Left renal cortex interstitium (tissue), 4 donors: ENCODE measurements at regions not wholly inside any gene's neighbourhood (a gene's known extent, or its start where the extent isn't known, plus 50 kb on each side); places are given as distances from the start of the nearest gene placed in this dataset.
"Not testable (repeated sequence)": the region's sequence is repeated elsewhere in the genome, so short reads cannot be mapped to it uniquely, and the experiment has no call there.

Experiments used
- DNase-seq, 4 donors: peaks; one replicate each; pipeline ENCODE4 v3.0.0-alpha.2; 2013; ENCODE audit warnings: low read depth in 4 of 4, low spot score in 2 of 4, missing footprints in 1 of 4

DNA sequence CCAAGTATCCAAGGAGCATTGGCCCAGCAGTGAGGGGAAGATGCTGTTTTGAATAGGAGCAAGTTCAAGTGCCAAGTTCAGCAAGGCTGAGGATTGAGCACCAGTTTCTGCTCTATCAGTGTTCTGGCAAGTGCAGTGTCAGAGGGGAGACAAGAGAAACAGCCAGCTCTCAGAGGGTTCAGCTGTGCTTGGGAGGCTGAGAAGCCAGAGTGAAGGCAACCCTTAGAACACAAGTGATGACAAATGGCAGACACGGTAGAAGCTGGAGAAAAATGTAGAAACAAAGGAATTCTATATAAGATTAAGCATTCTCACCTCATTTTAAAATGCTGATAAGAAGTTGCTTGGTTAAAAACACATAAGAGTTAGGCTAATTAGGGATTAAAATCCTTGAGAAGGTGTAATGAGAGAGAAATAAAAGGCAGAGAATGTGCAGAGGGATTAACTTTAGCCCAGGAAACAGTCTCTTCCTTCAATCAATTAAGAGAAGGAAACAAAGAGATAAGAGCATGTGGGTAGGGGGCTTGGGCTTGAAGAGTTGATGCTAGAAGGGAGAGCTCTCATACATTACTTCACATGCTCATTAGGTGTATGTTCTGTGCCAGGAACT lies 475.4 kb downstream of the AJAP1 start:
- DNase-seq, result no peak

DNA sequence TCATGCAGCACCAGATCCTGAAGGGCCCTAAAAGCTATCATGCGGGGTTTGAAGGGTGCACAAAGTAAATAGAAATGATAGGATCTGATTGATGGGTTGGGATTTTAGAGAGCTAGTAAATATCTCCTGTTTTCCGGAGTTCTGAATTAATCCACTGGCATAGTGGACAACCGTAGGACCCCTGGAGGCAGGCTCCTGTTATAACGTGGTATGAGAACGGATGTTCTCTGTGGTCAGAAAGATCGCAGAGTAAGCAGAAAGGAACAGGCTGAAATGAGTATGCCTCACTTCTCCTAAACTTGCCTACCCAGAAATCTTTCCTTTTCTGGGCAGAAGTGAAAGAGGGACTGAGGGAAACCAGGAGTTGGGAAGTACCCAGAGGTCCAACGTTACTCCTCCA lies 470.8 kb downstream of the AJAP1 start:
- DNase-seq, result no peak

DNA sequence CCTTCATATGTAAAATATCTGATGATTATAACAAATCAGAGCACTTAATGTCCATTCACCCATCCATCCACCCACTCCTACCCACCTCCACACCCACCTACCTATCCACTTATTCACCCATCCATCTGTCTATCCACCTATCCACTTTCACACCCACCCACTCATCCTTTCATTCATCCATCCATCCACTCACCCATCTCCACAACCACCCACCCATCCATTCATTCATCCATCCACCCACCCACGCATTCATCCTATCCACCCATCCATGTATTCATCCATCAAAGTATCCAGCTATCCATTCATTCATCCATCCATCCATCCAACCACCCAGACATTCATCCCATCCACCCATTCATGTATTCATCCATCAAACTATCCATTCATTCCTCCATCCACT lies 466.1 kb downstream of the AJAP1 start:
- no peak for DNase-seq

DNA sequence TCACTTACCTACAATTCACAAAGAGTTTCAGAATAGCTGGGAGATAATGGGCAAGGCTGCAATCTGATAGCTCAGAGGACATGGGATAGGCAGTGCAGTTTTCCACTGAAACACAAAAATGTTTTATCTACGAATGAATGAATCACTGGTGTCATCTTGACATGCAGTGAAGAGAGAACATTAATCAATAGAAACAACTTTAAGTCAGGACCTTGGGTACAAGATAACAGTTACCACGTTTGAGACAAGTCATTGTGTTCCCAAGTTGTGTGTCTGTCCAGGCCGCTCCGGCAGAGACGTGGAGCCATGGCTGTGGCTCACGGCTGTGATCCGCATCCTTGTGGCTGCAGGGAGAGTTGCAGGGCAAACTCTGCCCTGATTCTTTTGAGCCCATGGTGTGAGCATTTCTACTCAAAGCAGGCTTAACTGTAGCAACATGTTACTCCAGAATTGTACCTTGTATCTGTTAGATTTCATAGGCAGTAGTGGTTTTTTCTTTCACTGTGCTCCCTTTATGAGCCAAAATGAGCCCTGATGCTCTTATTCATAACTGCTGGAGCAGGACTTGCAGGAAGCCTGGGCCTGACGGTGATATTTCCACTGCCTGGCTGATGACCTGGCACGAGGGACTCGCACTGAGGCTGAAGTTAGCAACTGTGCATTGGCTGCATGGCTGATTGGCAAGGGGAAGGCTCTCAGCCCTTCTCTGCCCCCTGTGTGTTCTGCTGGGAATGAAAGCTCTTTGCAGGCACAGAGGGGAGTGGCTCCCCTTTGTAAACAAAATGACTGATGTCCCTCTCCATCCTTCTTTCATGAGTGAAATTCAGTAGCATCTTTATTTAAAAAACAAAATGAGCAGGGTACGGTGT lies 465.2 kb downstream of the AJAP1 start:
- DNase-seq, result no peak

DNA sequence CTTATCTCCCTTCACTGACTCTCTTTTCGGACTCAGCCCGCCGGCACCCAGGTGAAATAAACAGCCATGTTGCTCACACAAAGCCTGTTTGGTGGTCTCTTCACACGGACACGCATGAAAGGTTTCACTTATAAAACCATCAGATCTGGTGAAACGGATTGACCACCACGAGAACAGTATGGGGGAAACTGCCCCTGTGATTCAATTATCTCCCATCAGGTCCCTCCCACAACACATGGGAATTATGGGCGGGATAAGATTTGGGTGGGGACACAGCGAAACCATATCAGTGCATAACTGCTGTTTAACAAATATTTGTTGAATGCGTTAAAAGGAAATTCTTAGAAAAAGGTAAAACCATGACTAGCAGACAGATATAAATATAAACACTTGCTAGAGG lies 464.4 kb downstream of the AJAP1 start:
- not testable (repeated sequence) for DNase-seq

DNA sequence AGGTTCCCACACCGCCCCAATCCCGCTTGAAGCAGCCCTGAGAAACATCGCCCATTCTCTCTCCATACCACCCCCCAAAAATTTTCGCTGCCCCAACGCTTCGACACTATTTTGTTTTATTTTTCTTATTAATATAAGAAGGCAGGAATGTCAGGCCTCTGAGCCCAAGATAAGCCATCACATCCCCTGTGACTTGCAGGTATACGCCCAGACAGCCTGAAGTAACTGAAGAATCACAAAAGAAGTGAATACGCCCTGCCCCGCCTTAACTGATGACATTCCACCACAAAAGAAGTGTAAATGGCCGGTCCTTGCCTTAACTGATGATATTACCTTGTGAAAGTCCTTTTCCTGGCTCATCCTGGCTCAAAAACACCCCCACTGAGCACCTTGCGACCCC lies 463.9 kb downstream of the AJAP1 start:
- not testable (repeated sequence) for DNase-seq

DNA sequence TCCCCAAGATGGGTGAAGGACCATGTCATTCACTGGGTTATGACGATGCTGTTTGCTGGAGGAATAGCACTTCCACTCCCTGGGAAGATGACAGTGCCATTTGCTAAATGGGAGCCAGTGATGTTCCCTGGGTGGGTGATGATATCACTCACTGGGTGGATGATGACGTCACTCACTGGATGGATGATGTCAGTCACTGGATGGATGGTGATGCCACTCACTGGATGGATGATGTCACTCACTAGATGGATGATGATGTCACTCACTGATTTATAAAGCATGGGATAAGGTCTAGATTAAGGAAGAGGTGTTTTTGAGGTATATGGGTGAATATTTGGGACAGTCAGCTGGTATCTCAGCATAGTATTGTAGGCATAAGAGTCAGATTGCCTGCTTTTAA lies 457.2 kb downstream of the AJAP1 start:
- no peak for DNase-seq

DNA sequence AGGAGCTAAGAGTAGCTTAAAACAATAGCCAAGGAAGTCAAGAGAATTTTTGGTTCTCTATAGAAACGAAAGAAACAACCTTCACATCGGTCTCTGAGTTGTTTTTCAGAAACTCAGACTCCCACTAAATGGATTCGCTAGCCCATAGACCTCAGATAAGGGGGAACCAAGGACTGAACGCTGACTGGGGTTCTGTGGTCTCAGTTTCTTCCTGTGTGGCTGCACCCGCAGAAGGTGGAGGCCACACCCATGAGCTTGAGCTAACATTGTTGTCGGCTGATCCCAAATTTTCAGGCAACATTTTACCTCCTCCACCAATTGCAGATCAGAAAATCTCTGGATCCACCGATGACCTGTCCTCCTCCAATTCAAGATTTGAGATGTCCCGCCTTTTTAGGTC lies 456.1 kb downstream of the AJAP1 start:
- DNase-seq, result no peak

DNA sequence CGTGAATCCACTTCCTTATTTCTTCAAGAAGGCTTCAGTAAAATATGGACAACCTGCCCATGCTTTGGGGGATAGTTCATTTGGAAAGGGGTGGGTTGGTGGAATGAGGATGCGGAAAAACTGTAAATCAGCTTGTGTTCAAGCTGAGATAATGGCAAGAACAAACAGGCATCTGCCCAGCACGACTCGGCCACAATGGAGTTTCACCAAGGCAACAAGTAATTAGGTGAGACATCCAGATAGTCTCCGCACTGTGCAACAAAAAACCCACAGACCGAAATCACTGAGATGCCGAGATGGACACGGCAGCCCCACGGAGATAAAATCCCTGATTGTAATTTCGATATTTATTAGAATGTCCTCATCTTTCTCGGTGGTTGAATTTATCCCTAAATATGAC lies 455.2 kb downstream of the AJAP1 start:
- no peak for DNase-seq

DNA sequence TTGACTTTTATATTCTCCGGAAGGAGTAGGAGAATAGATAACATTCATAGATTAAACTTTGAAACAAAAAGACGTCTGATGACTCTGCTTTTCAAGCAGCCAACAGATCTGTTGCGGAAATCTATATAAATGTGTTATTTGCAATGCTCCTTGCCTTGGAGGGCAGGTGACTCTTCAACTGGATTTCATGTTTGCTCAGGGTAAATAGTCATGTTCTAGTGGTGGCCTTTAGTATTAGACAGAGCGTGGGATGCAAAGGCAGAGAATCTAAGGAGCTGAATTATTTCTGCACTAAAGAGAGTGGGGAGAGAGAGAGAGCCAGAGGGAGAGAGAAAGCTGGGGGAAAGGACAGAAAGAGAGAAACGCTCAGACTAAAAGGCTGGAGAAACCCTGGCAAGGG lies 454.3 kb downstream of the AJAP1 start:
- no peak for DNase-seq

DNA sequence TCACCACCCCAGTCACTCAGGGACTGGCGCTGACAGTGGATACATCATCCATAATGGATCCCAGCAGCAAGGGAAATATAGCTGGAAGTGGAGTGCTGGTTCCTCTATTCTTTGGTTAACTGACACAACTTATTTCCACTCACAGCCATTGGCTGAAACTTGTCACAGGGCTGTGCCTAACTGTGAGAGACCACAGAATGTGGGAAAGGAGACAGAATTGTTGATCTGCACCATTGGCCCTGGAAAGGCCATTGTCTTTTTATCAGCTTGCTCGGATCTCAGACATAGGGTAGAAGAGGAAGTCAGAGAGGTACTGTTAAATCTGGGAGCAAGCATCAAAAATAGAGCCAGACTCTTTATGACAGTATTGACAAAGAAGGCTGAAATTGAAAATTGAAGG lies 451.3 kb downstream of the AJAP1 start:
- DNase-seq, result no peak

DNA sequence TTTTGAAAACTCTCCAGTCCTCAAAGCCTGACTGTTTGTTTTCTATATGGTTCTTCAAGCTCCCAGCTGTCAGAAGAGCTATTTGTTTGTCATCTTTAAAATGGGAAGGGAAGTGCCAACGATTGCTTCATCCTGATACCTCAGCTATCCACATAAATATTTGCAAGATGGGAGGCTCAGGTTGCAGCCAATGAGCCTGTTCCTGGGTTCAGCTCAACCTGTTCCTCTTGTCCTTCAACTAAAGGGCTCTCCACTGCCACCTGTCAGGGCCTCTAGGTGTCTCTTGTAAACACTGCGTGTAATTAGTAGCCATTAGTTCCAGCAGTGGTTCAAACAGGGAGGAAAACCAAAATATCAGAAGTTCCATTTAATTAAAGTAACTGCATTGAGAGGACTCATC lies 445.1 kb downstream of the AJAP1 start:
- DNase-seq, result no peak

DNA sequence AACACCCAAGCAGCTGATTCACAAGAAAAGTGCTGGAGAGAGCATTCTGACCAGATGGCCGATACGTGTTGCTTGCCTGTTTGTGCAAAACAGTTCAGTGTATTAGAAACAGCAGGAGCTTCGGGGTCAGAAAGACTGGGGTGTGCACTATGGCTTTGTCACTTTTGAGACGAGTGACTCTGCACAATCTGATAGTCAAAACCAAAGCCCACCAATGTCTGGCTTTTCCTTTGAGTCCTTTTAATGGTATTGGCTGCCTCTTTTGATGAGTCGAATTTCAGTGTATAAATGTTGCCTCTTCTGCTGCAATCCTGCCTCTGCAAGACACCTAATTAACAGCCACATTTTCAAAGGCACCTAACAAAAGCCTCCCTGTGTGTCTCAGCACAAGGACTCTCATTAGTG lies 444.6 kb downstream of the AJAP1 start:
- DNase-seq, result no peak

DNA sequence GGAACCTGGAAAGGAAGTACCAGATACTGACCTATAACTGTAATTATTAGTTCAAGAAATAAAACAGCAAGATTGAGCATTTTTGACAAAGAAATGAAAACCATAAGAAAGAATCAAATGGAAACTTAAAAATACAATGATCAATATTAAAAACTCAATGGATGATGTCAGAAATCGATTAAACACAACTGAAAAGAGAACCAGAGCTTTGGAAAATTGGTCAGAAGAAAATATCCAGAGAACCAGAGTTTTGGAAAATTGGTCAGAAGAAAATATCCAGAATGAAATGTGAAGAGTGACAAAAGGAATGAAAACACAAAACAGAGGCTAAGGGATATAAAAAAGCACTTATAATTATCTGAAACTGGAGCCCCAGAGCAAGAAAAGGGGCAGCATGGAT lies 438.6 kb downstream of the AJAP1 start:
- DNase-seq, result no peak

DNA sequence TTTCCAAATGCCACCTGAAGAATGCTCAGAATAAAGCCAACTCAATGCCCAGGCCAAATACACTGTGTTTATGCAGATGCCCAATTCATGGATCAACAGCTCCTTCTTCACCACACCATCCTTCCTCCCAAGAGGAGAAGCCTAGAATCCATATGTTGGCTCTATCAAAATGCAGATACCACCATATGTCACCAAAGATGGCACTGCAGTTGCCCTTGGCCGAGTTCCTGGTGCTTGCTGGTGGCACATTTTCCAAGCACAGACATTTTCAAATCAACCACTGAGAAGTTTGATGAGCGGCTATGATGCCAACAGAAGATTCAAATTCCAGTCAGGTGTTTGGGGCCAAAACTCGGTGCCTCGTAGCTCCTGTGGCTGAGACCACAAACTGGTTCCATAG lies 430.3 kb downstream of the AJAP1 start:
- no peak for DNase-seq

DNA sequence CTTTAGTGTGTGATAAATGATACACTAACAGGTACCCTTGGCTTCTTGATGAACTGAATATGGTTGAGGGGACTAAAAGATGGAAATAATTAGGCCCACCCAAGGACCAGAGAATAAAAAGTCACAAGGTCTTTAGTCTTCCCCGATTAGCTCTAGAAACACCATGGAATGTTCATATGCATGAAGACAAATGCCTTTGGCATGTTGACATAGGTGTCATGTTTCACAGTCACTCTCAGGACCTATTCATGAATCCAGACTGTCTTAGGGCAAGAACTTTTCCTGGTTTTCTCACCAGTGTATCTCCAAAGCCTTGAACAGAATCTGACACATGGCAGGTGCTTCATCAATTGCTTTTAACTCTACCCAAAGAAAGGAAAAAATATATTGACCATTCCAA lies 412.8 kb downstream of the AJAP1 start:
- peak in 1 of 4 donors; percentile 13 for DNase-seq

DNA sequence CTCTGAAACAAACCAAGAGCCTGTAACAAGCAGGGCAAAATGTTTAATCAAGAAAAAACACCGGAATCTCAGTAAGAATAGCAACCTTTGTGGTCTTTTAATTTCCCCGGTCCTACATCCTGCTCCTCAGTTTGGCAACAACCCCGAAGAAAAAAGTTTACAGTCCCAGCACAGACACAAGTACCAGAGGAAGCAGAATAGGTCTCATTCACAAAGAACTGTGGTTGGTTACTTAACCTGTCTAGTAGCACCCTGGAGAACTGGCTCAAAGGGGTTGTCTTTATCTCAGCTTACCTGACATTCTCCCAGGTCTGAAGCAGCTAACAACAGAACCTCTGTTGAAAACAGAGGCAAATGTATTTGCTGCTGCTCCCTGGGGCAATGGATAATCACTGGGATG lies 399.3 kb downstream of the AJAP1 start:
- no peak for DNase-seq

DNA sequence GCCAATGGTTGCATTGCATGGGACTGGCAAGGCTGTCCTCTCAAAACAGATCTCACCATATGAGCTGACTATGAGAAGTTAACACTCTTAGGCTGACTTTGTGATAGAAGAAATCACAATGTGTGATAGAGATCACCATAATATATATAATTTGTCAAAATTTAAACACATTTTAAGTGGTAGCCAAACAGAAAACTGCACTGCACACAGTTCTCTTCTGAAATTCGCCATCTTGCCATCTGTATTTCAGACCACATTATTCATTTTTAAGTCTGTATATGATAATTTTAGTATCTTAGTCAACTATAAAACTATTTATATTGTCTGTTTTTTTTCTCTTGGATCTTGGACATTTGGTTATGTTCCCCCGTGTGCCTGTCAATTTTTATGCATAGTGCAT lies 374.7 kb downstream of the AJAP1 start:
- no peak for DNase-seq

DNA sequence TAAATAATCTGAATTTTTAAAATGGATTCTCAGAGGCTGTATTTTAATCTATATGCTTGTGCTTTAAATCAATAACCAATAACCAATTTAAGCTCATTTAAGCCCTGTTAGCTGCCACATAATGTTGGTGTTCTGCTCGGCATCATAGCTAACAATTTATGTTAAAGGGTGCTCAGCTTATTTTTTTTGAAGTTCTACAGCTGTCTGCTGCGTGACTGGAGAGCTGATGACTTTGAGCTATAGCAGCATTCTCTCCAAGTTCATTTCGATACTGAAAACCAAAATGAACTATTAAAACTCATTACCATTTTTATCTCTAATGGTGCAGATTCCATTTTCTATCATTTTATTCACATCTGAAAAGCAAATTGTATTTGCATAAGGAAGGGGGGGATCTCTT lies 357.8 kb downstream of the AJAP1 start:
- no peak for DNase-seq

DNA sequence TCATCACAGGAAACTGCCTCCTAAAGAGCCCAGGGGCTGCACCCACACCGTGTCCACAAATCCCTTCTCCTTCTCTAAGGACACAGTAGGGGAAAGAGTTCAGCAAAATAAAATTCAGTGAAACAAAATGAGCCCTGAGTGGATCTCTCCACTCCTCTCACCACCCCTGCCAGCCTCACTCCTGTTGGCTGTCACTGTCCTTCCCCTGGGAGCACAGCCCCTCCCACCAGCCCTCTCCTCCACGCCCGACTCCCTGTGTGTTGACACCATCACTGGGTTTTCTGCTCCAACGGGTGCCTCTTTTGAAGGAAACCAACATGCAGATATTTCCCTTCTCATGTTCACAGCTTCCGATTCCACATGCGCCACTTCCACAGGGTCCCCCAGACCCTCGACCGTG lies 356.2 kb downstream of the AJAP1 start:
- no peak for DNase-seq

DNA sequence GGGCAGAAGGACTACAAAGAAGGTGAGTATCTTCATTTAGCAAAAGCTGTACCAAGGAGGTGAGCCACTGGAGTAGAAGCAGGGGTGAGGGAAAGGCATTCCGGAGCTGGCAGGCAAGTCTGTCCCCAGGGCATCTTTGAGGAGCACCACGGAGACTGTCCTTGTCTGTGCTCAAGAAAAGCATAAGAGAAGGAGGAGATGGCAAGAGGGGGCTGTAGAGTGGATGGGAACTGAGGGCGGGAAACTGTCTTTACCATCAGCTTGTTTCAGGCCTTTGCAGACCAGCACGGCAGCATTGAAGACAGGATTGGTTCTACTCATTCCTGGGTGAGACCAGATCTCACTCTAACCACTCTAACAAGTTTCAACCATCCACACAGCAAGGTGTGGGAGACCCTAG lies 355.8 kb downstream of the AJAP1 start:
- no peak for DNase-seq

DNA sequence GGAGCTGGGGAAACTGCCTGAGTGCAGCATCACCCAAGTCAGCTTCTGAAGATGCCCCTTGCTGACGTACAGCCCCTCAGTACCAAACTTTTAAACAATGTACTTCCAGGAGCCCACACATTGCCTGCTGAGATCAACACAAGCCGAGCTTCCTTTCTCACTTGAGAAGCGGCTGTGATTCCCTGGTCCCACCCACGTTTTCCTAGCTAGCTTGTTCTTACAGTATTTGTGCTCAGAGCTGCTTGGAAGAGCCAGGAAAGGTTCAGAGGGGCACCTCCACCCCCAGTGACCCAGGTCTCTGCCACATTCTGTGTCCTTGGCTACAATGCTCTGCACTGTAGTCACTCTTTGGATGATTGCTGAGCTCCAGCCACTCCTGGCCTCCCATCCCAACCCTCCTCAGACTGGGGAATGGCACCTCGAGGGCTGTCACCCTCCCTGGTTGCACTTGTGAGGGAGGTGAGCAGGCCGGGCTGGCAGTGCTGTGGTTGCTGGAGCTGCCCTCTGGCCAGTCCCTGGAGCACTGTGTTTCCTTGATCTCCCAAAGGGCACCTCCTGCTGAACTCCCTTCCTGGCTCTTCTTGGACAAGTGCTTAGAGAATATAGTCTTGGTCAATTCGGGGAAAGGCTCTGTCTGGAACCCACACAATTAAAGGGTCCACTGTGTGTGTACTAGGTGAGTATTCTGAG lies 355.1 kb downstream of the AJAP1 start:
- DNase-seq, result no peak
